ENCODE measurements at regions not wholly inside any gene's neighbourhood (a gene's known extent, or its start where the extent isn't known, plus 50 kb on each side); places are given as distances from the start of the nearest gene placed in this dataset.

DNA sequence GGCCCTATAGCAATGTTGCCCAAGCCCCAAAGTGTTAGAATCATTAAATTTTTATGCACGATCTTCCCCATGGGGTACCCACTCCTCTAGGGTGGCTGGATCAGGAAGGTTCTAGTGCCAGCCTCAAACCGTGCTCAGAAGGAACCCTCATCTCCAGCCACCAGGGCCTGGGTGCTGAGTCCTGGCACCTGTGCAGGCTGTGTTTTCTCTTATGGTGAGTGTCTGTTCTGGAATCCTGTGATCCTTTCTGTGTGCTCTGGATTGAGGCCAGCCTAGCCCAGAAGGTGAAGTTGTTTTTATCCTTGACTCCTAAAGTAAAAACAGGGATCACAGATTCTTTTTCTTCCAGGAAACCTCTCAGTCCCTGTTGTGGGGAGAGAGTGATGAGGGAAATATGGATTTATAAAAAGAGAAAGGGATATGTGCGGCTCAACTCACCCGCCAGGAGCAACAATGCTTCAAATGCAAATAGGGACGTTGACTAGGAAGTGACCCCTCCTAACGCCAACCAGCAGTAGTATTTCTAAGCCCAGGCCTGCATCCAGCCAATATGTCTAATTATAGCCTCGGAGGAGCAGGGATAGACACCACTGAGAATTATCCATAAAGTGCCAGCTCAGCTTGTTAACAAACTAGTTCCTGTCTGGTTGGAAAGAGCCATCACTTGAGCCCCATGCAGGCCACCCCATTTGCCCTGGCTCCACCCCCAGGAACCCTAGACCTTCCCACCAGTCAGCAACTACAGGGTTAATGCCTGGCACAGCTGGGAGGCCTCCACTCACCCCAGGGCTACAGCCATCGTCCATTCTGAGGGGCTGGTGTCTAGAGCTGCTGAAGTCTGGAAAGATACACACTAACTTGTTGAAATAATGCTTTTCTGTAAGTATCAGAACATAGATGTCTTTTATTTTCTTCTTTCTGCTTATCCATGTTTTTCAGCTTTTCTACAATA, 513.5 kb upstream of the PROK2 start:
- Histone ChIP-seq H4K5ac (ENCODE audit: low read depth, low read length) (no peak overlapping the region), H3K4ac (ENCODE audit: low read depth, low read length) (no peak overlapping the region), H2BK20ac (ENCODE audit: low read depth, low read length) (no peak overlapping the region), H3K14ac (replicated peaks; ENCODE audit: low read depth, low read length) (no peak overlapping the region), H2AK9ac (replicated peaks; ENCODE audit: low read depth, low read length, poor library complexity) (no peak overlapping the region), H4K8ac (ENCODE audit: low read depth in 2 of 2, low read length in 2 of 2) (no peak overlapping the region), H4K20me1 (ENCODE audit: insufficient read depth, low read length) (no peaks in the 10 kb centered on the region), H3K4me1 (ENCODE audit: control insufficient read depth, insufficient read depth, low read length) (no peaks in the 10 kb centered on the region), H4K91ac (ENCODE audit: insufficient read depth, low read depth, low read length) (no peak overlapping the region), H2BK15ac (ENCODE audit: low read depth, low read length) (no peak overlapping the region), H2BK120ac (ENCODE audit: low read depth, low read length) (no peak overlapping the region), H3K79me1 (ENCODE audit: low read depth in 1 of 2, low read length in 2 of 2) (no peaks in the 10 kb centered on the region), H3K18ac (ENCODE audit: low read depth, low read length) (no peak overlapping the region), H2BK5ac (ENCODE audit: low read depth, low read length, poor library complexity, severe bottlenecking) (no peak overlapping the region), H3K27ac (ENCODE audit: insufficient read depth, low read length) (no peak overlapping the region), H3K36me3 (ENCODE audit: control insufficient read depth, insufficient read depth, low read length) (no peaks in the 10 kb centered on the region), H3K23ac (ENCODE audit: low read depth, low read length) (no peak overlapping the region), H3K56ac (ENCODE audit: extremely low read depth, insufficient read depth, low read length) (no peak overlapping the region), H2AK5ac (ENCODE audit: low read depth, low read length) (no peak overlapping the region), H3K9me1 (ENCODE audit: insufficient read depth, low read length) (no peaks in the 10 kb centered on the region; the same call in 1 of the 2 replicates), H3K4me2 (ENCODE audit: low read depth, low read length) (no peak overlapping the region), H3K9me3 (ENCODE audit: control insufficient read depth, insufficient read depth, low read length) (no peaks in the 10 kb centered on the region), H2AFZ (replicated peaks; ENCODE audit: low read length, poor library complexity) (no peak overlapping the region), H3K27me3 (ENCODE audit: control insufficient read depth, insufficient read depth, low read length) (peaks cover 9% of the 10 kb centered on the region), H3K9ac (ENCODE audit: low read depth, low read length) (no peak overlapping the region), H3K4me3 (ENCODE audit: insufficient read depth, low read depth, low read length) (no peak overlapping the region)
- intact Hi-C loops (cut with micrococcal nuclease): no loop called here
- dilution Hi-C loops (cut with HindIII; ENCODE audit: low sequenced_read_pairs, unreplicated experiment): no loop called here
- WGBS, 2 experiments (ENCODE audit: extremely low coverage in 2 of 2, insufficient read length in 1 of 2): 30% methylated on average over 2 of the region's 8 CpGs; no CpG with 5 or more reads in 1 of the 2 experiments
- no TSS peak for BruUV-seq (replicated peaks)
- in situ Hi-C loops (cut with MboI; ENCODE audit: low sequenced_read_pairs): no loop called here
- ATAC-seq (ENCODE audit: low read depth) (no peak; the same call in 1 of the 2 replicates), DNase-seq (no peak)
- CTCF ChIA-PET: no interaction called here
- POLR2A ChIA-PET (ENCODE audit: unreplicated experiment): no interaction called here
- TF ChIP-seq, protein P1, sequence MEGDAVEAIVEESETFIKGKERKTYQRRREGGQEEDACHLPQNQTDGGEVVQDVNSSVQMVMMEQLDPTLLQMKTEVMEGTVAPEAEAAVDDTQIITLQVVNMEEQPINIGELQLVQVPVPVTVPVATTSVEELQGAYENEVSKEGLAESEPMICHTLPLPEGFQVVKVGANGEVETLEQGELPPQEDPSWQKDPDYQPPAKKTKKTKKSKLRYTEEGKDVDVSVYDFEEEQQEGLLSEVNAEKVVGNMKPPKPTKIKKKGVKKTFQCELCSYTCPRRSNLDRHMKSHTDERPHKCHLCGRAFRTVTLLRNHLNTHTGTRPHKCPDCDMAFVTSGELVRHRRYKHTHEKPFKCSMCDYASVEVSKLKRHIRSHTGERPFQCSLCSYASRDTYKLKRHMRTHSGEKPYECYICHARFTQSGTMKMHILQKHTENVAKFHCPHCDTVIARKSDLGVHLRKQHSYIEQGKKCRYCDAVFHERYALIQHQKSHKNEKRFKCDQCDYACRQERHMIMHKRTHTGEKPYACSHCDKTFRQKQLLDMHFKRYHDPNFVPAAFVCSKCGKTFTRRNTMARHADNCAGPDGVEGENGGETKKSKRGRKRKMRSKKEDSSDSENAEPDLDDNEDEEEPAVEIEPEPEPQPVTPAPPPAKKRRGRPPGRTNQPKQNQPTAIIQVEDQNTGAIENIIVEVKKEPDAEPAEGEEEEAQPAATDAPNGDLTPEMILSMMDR (conservative IDR thresholded peaks at IDR 0.05; ENCODE audit: low read depth, low read length): no peak
- TF ChIP-seq MXI1 (IDR thresholded peaks at IDR 0.05; ENCODE audit: borderline replicate concordance, low read depth, low read length) (no peak), CEBPB (IDR thresholded peaks at IDR 0.05; ENCODE audit: low read depth, low read length) (no peak), SMC3 (IDR thresholded peaks at IDR 0.05; ENCODE audit: low read depth, low read length) (no peak), RCOR1 (IDR thresholded peaks at IDR 0.05; ENCODE audit: insufficient replicate concordance, low read length) (no peak), FOS (IDR thresholded peaks at IDR 0.05; ENCODE audit: low read depth, low read length) (no peak), RFX5 (IDR thresholded peaks at IDR 0.05; ENCODE audit: low read depth, low read length) (no peak), MAZ (IDR thresholded peaks at IDR 0.05; ENCODE audit: borderline replicate concordance, low read depth, low read length) (no peak), MAFK (IDR thresholded peaks at IDR 0.05; ENCODE audit: low read depth, low read length) (no peak), BHLHE40 (IDR thresholded peaks at IDR 0.05; ENCODE audit: low read depth, low read length) (no peak), ELK1 (IDR thresholded peaks at IDR 0.05; ENCODE audit: borderline replicate concordance, low read depth, low read length) (no peak), CHD1 (IDR thresholded peaks at IDR 0.05; ENCODE audit: low read depth, low read length) (no peak), NFE2L2 (IDR thresholded peaks at IDR 0.05; ENCODE audit: low read depth, low read length) (no peak), POLR2A (IDR thresholded peaks at IDR 0.05; ENCODE audit: low read depth, low read length) (no peak)
- TF ChIP-seq, protein P2, sequence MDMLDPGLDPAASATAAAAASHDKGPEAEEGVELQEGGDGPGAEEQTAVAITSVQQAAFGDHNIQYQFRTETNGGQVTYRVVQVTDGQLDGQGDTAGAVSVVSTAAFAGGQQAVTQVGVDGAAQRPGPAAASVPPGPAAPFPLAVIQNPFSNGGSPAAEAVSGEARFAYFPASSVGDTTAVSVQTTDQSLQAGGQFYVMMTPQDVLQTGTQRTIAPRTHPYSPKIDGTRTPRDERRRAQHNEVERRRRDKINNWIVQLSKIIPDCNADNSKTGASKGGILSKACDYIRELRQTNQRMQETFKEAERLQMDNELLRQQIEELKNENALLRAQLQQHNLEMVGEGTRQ (IDR thresholded peaks at IDR 0.05; ENCODE audit: low read depth, low read length): no peak

All from IMR-90 (cell line).